Nephron progenitor cell (in vitro differentiated cells): ENCODE measurements at regions not wholly inside any gene's neighbourhood (a gene's known extent, or its start where the extent isn't known, plus 50 kb on each side); places are given as distances from the start of the nearest gene placed in this dataset.
"Not testable (repeated sequence)": the region's sequence is repeated elsewhere in the genome, so short reads cannot be mapped to it uniquely, and the experiment has no call there.

Experiments used
- DNase-seq: peaks from one replicate; pipeline ENCODE4 v3.0.0; 2021
- H3K27ac Mint-ChIP-seq: 2 replicates; pipeline ENCODE4 v1.8.0; 2021; ENCODE audit warnings: mild to moderate bottlenecking, moderate library complexity, mixed read lengths
- H3K27me3 Mint-ChIP-seq: 2 replicates; pipeline ENCODE4 v1.8.0; 2021; ENCODE audit warnings: mild to moderate bottlenecking, low read depth, mixed read lengths; ENCODE audit not compliant: poor library complexity
- H3K36me3 Mint-ChIP-seq: 2 replicates; pipeline ENCODE4 v1.8.0; 2021; ENCODE audit warnings: low read depth, mixed read lengths
- H3K4me1 Mint-ChIP-seq: 2 replicates; pipeline ENCODE4 v1.8.0; 2021; ENCODE audit warnings: mixed read lengths
- H3K4me3 Mint-ChIP-seq: 2 replicates; pipeline ENCODE4 v1.8.0; 2021; ENCODE audit warnings: mild to moderate bottlenecking, moderate library complexity, mixed read lengths
- H3K9me3 Mint-ChIP-seq: 2 replicates; pipeline ENCODE4 v1.8.0; 2021; ENCODE audit warnings: mild to moderate bottlenecking, moderate library complexity, mixed read lengths
- TF ChIP-seq, protein P1 (sequence below): fragments of 200-600 bp; sonication (generic); IDR thresholded peaks from 2 replicates; pipeline ENCODE4 v1.5.0; 2021; ENCODE audit warnings: antibody characterized with exemption

DNA sequence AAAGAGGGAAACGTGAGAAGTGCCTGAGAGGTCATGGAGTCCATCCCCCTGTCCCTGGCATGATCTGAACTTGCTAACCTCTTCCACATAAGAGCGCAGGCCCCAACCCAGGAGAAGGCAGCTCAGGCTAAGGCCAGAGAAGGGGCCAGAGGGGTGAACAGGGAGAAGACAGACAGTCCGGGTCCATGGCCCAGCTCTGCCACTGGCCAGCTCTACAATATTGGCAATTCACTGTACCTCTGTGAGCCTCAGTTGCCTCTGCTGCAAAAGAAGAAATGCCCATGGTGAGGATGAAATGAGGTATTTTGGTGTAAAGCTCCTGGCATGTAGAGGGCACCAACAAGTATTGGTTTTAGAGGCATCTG is 72.3 kb downstream of the CAMK2N1 start:
- TF ChIP-seq, protein P1, sequence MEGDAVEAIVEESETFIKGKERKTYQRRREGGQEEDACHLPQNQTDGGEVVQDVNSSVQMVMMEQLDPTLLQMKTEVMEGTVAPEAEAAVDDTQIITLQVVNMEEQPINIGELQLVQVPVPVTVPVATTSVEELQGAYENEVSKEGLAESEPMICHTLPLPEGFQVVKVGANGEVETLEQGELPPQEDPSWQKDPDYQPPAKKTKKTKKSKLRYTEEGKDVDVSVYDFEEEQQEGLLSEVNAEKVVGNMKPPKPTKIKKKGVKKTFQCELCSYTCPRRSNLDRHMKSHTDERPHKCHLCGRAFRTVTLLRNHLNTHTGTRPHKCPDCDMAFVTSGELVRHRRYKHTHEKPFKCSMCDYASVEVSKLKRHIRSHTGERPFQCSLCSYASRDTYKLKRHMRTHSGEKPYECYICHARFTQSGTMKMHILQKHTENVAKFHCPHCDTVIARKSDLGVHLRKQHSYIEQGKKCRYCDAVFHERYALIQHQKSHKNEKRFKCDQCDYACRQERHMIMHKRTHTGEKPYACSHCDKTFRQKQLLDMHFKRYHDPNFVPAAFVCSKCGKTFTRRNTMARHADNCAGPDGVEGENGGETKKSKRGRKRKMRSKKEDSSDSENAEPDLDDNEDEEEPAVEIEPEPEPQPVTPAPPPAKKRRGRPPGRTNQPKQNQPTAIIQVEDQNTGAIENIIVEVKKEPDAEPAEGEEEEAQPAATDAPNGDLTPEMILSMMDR: no peak
- DNase-seq: no peak
- no peak overlapping the region for H3K4me3 Mint-ChIP-seq
- H3K4me1 Mint-ChIP-seq: no peaks in the 10 kb centered on the region
- H3K9me3 Mint-ChIP-seq: no peaks in the 10 kb centered on the region
- H3K27me3 Mint-ChIP-seq: peaks cover 55% of the 10 kb centered on the region
- H3K36me3 Mint-ChIP-seq: no peaks in the 10 kb centered on the region
- no peak overlapping the region for H3K27ac Mint-ChIP-seq

DNA sequence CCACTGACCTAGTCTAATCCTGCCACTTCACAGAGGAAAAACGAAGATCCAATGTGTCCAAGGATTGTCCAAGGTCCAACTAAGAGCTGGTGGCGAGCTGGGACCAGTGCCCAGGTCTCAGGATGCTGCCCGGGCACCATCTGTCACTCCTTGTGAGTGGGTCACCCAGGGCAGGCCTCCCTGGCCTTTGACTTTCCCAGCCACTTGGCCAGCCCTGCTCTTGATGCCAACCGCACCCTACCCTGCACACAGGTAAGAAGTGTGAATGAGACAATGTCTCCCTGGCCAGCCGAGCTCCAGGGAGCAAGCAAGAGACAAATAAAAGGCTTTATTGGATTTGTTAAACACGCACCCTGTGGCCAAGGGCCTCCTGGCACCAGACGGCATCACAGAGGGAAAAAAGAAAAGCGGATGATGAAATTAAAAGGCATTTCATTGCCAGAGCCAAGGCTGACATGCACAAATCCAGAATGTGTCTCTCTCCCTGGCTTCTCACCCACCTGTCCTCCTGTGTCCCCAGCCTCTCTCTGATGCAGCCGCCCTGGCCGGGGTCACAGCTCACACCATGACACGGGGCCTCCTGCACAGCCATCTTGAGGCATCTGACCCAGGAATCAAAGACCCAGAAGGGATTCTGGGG is 72.8 kb downstream of the CAMK2N1 start:
- TF ChIP-seq, protein P1: no peak
- no peaks in the 10 kb centered on the region for H3K4me1 Mint-ChIP-seq
- H3K27me3 Mint-ChIP-seq: peaks cover 56% of the 10 kb centered on the region
- H3K36me3 Mint-ChIP-seq: no peaks in the 10 kb centered on the region
- H3K9me3 Mint-ChIP-seq: no peaks in the 10 kb centered on the region
- no peak for DNase-seq
- H3K27ac Mint-ChIP-seq: no peak overlapping the region
- no peak overlapping the region for H3K4me3 Mint-ChIP-seq

GRCh38 chr1:20411196-20411980 is 74.6 kb downstream of the CAMK2N1 start:
- Mint-ChIP-seq H3K4me1 (peaks cover 5% of the 10 kb centered on the region), H3K27ac (no peak overlapping the region), H3K9me3 (no peaks in the 10 kb centered on the region), H3K4me3 (no peak overlapping the region), H3K36me3 (no peaks in the 10 kb centered on the region), H3K27me3 (peaks cover 75% of the 10 kb centered on the region)
- DNase-seq: no peak
- TF ChIP-seq, protein P1: no peak

DNA sequence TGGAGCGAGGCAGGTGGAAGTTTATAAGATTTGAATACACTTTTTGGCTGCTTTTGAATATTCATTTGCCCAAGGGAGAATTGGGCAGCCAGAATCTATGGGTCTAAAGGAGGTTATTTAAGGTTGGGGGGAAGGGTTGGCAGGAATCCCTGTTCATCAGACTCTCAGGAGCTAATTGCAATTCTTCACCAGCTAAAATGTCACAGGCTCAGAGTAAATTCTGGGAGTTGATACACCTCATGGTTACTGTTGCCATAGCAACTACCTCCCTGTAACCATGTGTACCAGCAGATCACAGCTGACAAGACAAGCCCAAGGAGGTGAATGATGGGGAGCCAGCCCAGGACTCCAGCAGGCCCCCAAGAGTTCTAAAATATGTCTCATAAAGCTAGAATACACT is 75.5 kb downstream of the CAMK2N1 start:
- Mint-ChIP-seq H3K4me1 (peaks cover 13% of the 10 kb centered on the region), H3K36me3 (no peaks in the 10 kb centered on the region), H3K9me3 (no peaks in the 10 kb centered on the region), H3K27ac (no peak overlapping the region), H3K27me3 (peaks cover 79% of the 10 kb centered on the region), H3K4me3 (no peak overlapping the region)
- TF ChIP-seq, protein P1: no peak
- no peak for DNase-seq

- peaks cover 13% of the 10 kb centered on the region for H3K4me1 Mint-ChIP-seq
- peaks cover 83% of the 10 kb centered on the region for H3K27me3 Mint-ChIP-seq
- no peaks in the 10 kb centered on the region for H3K9me3 Mint-ChIP-seq
- TF ChIP-seq, protein P1: no peak
- no peak for DNase-seq
- no peaks in the 10 kb centered on the region for H3K36me3 Mint-ChIP-seq
- H3K4me3 Mint-ChIP-seq: no peak overlapping the region
- H3K27ac Mint-ChIP-seq: no peak overlapping the region
Observed at GRCh38 chr1:20409971-20410370, 76.0 kb downstream of the CAMK2N1 start.

GRCh38 chr1:20409012-20409411 is 77.0 kb downstream of the CAMK2N1 start:
- H3K4me1 Mint-ChIP-seq: peaks cover 13% of the 10 kb centered on the region
- TF ChIP-seq, protein P1: no peak
- no peaks in the 10 kb centered on the region for H3K36me3 Mint-ChIP-seq
- H3K4me3 Mint-ChIP-seq: no peak overlapping the region
- H3K9me3 Mint-ChIP-seq: no peaks in the 10 kb centered on the region
- H3K27me3 Mint-ChIP-seq: peaks cover 85% of the 10 kb centered on the region
- no peak for DNase-seq
- no peak overlapping the region for H3K27ac Mint-ChIP-seq

DNA sequence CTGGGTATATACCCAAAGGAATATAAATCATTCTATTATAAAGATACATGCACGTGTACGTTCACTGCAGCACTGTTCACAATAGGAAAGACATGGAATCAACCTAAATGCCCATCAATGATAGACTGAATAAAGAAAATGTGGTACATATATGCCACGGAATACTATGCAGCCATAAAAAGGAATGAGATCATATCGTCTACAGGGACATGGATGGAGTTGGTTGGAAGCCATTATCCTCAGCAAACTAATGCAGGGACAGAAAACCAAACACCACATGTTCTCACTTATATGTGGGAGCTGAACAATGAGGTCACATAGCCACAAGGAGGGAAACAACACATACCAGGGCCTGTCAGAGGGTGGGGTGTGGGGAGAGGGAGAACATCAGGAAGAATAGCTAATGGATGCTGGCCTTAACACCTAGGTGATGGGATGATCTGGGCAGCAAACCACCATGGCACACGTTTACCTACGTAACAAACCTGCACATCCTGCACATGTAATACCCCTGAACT is 77.8 kb downstream of the CAMK2N1 start:
- H3K27ac Mint-ChIP-seq, DNase-seq, H3K36me3 Mint-ChIP-seq, H3K9me3 Mint-ChIP-seq, H3K4me3 Mint-ChIP-seq: not testable (repeated sequence)
- peaks cover 13% of the 10 kb centered on the region for H3K4me1 Mint-ChIP-seq
- peaks cover 87% of the 10 kb centered on the region for H3K27me3 Mint-ChIP-seq
